LoVo (cell line): ENCODE measurements at regions not wholly inside any gene's neighbourhood (a gene's known extent, or its start where the extent isn't known, plus 50 kb on each side); places are given as distances from the start of the nearest gene placed in this dataset.
"Not testable (repeated sequence)": the region's sequence is repeated elsewhere in the genome, so short reads cannot be mapped to it uniquely, and the experiment has no call there.

ENCODE experiments used
- DNase-seq: peaks from one replicate; pipeline ENCODE4 v3.0.0-alpha.2; 2016; ENCODE audit warnings: low spot score

GRCh38 chr18:24624421-24624820, 164.0 kb downstream of the HRH4 start:
- DNase-seq, result not testable (repeated sequence)

DNA sequence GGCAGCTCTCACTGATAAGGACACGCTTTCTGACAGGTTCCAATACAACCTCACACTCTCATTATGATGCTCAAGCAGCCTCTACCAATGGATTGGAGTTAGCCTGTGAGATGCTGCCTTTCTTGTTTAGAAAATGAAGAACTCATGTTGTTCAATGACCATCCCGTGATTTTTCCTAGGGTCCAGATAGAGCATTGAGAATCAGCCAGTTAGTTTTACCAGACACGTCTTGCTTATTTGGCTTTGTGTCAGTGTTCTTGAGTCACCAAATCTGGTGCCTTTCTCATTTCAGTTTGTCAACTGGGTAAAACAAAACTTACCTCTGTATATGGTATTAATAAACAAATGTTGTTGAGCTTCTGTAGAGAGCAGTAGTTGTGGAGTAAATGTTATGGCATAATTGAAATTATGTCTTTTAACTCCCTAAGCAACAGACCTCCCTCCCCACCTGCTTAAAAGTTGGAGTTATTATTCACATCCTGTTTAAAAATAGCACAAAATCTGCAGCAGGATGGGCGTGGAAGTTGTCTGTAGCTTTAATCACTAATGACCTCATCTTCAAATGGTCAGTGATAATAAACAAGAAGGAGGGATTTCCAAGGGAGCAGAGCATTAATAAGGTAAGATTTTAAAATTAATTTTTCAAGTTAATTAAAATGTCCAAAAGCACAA, 167.3 kb downstream of the HRH4 start:
- no peak for DNase-seq

DNA sequence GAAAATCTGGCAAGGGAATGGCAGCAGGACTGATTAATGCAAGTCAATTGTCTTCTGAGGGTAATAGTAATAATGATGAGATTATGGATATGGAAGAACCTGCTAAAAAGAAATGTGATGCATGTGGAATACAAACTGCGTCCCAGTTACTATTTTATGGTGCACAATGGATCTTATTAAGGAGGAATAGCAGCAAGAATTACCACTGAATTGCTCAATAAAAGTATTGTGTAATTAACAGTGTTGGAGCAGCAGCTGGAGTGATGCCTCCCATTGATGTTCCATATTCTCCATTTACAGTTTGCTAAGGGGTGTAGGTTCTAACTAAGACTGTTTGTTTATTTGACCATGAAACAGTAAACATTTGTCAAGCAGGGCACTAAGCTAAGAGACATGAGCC, 167.9 kb downstream of the HRH4 start:
- DNase-seq, result no peak

DNA sequence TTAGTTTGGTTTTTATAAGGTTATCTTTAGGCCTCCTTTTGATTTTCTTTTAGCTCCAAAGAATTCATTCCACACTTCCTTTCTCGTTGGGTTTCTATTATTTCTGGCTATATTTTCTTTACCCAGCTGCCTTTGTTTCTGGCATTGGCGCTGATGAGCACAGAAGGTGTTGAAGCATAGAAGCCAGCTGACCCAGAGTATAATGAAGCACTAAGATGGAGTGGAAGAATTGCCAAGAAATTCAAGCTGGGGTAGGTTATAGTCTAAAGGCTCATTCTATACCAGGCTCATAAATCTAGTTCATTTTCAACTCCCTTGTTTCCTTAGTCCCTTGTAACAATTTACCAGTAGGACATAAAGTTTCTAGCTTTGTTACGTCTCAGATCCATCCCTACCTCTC, 169.5 kb downstream of the HRH4 start:
- no peak for DNase-seq

- no peak for DNase-seq
These were observed 170.0 kb downstream of the HRH4 start for GRCh38 chr18:24630346-24630880.

DNA sequence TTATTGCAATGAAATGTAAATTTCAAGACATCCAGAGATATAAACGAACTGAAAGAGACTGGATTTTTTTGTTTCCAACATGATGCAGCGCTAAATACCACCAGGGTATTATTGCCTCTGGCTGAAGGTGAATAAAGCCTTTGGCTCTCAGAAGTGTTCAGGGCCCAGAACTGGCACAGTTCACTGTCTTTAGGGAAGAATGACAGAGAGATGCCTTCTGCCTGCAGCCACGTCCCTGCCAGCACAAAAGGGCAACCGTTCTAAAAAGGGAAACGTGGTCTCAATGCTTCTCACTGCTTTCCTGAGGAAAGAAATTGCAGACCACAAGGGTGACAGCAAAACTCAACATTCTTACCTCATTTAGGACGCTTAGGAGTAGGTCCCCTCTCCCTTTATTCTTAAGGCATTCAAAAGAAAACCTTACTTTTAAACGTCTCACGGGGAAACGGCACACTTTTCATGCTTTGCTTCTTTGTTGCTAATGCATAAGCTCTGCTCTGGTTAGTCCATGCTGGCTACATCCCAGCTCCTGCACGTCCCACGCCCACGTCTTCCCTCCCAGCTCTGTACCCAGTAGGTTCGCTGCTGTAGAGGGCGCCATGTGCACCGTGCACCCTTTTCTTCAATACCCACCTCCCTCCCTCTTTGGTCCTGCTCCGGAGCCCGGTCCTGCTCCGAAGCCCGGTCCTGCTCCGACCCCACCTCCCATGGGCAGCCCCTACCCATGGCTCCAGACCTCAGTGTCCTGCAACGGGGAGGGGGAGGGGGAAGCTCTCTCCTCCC, 171.0 kb downstream of the HRH4 start:
- no peak for DNase-seq

- no peak for DNase-seq
These were observed 171.9 kb downstream of the HRH4 start for GRCh38 chr18:24632158-24632988.

GRCh38 chr18:24633121-24633520, 172.7 kb downstream of the HRH4 start:
- no peak for DNase-seq

DNA sequence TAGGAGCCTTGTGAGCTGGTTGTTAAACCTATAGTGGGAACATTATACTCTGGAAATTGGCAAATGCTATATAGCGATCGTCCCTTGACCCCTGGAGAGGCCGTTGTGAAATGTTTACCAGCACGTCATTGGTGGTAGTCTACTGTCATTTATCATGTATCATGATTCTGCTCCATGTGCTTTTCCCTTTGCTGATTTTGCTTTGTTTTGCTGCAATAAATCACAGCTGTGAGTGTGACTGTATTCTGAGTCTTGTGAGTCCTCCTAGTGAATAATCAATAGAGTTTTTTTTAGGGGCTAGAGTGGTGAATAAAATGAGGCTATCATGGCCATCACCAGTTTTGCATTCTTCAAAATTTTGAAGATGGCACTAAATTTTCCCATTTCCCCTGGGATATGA, 189.1 kb downstream of the HRH4 start:
- DNase-seq, result no peak

DNA sequence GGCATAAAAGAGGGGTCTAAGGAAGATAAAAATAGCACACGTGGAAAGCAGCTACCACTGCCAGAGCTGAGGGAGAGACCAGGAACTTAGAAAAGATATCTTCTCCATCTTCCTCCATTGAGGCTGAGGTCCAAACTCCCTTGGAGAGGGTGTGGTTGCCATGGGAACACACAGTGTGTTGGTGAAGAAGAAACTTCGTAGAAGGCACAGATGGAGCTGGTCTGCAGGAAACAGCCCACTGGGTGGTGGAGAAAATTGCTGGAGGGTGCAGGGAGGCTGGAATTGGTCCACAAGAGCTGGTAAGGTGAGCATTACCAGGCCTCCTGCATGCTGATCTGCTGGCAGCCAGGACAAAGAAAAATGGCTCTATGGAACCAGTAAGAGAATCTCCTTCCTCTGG, 191.0 kb downstream of the HRH4 start:
- DNase-seq, result no peak

- no peak for DNase-seq
These were observed 195.6 kb downstream of the HRH4 start for GRCh38 chr18:24656050-24656449.

GRCh38 chr18:24656551-24657443, 196.4 kb downstream of the HRH4 start:
- DNase-seq, result no peak

- DNase-seq, result no peak
These were observed 197.0 kb downstream of the HRH4 start for GRCh38 chr18:24657444-24657842.

GRCh38 chr18:24658302-24658701, 197.9 kb downstream of the HRH4 start:
- no peak for DNase-seq

GRCh38 chr18:24659827-24660720, 199.6 kb downstream of the HRH4 start:
- DNase-seq, result peak; percentile 19

DNA sequence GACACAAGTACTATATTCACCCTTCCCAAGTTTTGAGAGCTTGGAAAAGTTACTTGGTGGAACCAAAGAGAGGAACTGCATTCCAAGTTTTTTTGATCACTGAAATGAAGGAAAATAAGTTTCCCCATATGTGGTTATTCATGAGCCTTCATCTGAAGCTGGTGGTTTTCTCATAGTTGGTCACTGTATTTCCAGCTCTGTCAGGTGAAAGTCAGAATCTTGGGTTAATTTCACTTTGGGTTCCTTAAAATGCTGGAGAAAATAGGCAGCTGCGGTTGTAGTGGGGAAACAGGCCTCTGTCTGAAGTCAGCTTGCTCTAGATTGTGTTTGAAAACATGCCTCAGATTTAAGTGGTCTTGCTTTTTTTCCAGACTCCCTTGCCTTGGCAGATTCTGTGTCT, 200.5 kb downstream of the HRH4 start:
- no peak for DNase-seq

DNA sequence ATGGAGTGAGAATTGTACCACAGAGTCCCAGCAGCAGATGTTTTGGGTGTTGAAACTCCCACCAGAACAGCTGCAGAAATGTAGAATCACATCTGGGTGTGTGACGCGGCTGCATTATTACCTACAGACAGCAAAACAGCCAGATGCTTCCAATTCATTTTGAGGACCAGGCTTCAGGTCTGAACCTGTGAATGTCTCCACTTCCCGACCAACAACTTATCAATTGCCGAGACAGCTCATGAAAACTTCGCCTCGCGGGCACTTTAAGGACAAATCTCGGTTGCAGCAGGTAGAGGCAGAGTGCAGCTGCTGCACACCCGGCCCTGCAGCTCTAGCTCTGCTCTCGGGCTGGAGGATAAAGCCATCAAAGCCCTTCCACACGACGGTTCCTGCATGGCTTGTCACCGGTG, 202.0 kb downstream of the HRH4 start:
- no peak for DNase-seq

- DNase-seq, result no peak
These were observed 202.6 kb downstream of the HRH4 start for GRCh38 chr18:24663026-24663425.

- no peak for DNase-seq
These were observed 208.6 kb downstream of the HRH4 start for GRCh38 chr18:24669015-24669414.

- no peak for DNase-seq
These were observed 209.1 kb downstream of the HRH4 start for GRCh38 chr18:24669502-24669901.
